ENCODE measurements at regions not wholly inside any gene's neighbourhood (a gene's known extent, or its start where the extent isn't known, plus 50 kb on each side); places are given as distances from the start of the nearest gene placed in this dataset.

GRCh38 chr17:68134731-68135130 lies 99.2 kb downstream of the KPNA2 start:
- no peak for TF ChIP-seq CTCF (IDR thresholded peaks at IDR 0.05; ENCODE audit: insufficient read depth, low read length)
- TF ChIP-seq GABPA (IDR thresholded peaks at IDR 0.05; ENCODE audit: low read depth), result no peak
- TF ChIP-seq REST (IDR thresholded peaks at IDR 0.05; ENCODE audit: insufficient replicate concordance, low read depth), result no peak

Measured in HL-60 (cell line).